ENCODE measurements at regions not wholly inside any gene's neighbourhood (a gene's known extent, or its start where the extent isn't known, plus 50 kb on each side); places are given as distances from the start of the nearest gene placed in this dataset.
A peak's percentile ranks its signal among the peaks of the same experiment; 100 is the strongest.

- no peak for DNase-seq (ENCODE audit: low read depth)
- no peak overlapping the region for H3K4me3 ChIP-seq (replicated peaks; ENCODE audit: low read depth, low read length)
- peak; percentile 23 for TF ChIP-seq CTCF (IDR thresholded peaks at IDR 0.05; ENCODE audit: low read length, missing control alignments)
These were observed 189.9 kb upstream of the COL3A1 start for GRCh38 chr2:188784269-188784762.

DNA sequence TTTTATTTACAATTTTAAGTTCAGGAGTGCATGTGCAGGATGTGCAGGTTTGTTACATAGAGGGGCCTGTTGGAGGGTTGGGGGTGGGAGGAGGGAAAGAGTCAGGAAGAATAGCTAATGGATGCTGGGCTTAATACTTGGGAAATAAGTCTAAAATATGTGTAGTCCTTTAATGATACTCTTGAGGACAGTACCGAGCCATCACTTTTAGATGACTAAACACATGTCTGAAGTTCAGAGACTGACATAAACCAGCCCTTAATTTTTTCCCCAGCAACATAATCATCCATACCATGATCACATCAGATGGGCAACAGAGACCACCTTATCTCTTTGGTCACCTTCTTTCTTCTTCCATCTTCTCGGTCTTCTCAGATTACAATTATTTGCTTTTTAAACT, 189.1 kb upstream of the COL3A1 start:
- no peak for DNase-seq (ENCODE audit: low read depth)
- TF ChIP-seq CTCF (IDR thresholded peaks at IDR 0.05; ENCODE audit: low read length, missing control alignments) = no peak
- no peak overlapping the region for H3K4me3 ChIP-seq (replicated peaks; ENCODE audit: low read depth, low read length)

GRCh38 chr2:188785490-188785889, 188.7 kb upstream of the COL3A1 start:
- H3K4me3 ChIP-seq (replicated peaks; ENCODE audit: low read depth, low read length) = no peak overlapping the region
- DNase-seq (ENCODE audit: low read depth) = peak; percentile 39
- TF ChIP-seq CTCF (IDR thresholded peaks at IDR 0.05; ENCODE audit: low read length, missing control alignments) = no peak

- H3K4me3 ChIP-seq (replicated peaks; ENCODE audit: low read depth, low read length) = peak overlapping the region; percentile 3
- DNase-seq (ENCODE audit: low read depth) = peak; percentile 94
- TF ChIP-seq CTCF (IDR thresholded peaks at IDR 0.05; ENCODE audit: low read length, missing control alignments) = no peak
These were observed 187.8 kb upstream of the COL3A1 start for GRCh38 chr2:188786368-188786841.

- TF ChIP-seq CTCF (IDR thresholded peaks at IDR 0.05; ENCODE audit: low read length, missing control alignments) = no peak
- peak; percentile 87 for DNase-seq (ENCODE audit: low read depth)
- H3K4me3 ChIP-seq (replicated peaks; ENCODE audit: low read depth, low read length) = peak overlapping the region; percentile 3
These were observed 187.0 kb upstream of the COL3A1 start for GRCh38 chr2:188787021-188787657.

DNA sequence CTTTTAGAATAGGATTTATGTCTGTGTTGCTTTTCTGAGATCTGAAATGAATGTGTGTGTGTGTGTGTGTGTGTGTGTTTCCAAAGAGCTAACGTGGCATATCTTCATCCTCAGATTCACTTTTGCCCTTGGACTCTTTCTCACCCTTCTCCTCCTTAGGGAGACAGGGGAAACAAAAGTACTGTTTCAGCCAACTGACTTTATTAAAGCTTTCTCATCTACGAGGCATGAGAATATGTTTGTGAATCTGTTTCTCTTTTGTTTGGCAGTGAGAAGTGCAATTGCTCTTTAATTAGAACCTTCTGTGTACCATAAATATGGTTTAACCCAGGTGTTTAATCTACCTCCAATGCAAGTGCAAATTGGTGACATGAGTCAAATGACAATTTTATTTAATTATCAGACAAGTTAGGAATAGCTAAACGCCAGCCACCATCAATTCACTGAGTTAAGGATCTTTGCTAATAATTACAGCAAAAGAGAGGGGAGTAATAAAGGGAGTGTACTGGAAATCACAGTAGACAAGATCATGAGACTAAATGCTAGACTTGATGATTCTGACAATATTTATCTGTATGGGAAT, 186.4 kb upstream of the COL3A1 start:
- peak; percentile 70 for DNase-seq (ENCODE audit: low read depth)
- H3K4me3 ChIP-seq (replicated peaks; ENCODE audit: low read depth, low read length) = peak overlapping the region; percentile 18
- TF ChIP-seq CTCF (IDR thresholded peaks at IDR 0.05; ENCODE audit: low read length, missing control alignments) = no peak
